ENCODE measurements at regions not wholly inside any gene's neighbourhood (a gene's known extent, or its start where the extent isn't known, plus 50 kb on each side); places are given as distances from the start of the nearest gene placed in this dataset.

- no peak for DNase-seq (ENCODE audit: low spot score)
Measured at GRCh38 chr2:149741646-149742045, 154.1 kb upstream of the MMADHC start.

DNA sequence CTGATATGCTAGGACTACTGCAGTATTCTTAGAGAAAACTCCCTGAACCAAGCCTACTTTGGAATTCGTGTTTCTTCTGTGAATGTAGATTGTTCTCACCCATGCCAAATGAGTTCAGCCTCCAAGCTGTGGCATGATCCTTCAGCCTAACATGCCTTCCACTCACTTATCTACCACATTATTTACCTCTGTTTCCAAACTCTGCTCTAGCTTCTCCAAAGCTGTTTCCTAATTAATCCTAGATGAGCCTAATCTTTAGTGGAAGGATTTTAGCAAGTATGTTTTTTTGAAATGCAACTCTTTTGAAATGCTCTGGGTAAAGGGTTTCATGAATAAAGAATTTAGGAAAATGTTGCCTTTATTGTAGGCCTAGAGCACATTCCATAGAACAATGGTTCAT, 152.9 kb upstream of the MMADHC start:
- no peak for DNase-seq (ENCODE audit: low spot score)

GRCh38 chr2:149739883-149740265, 152.3 kb upstream of the MMADHC start:
- no peak for DNase-seq (ENCODE audit: low spot score)

DNA sequence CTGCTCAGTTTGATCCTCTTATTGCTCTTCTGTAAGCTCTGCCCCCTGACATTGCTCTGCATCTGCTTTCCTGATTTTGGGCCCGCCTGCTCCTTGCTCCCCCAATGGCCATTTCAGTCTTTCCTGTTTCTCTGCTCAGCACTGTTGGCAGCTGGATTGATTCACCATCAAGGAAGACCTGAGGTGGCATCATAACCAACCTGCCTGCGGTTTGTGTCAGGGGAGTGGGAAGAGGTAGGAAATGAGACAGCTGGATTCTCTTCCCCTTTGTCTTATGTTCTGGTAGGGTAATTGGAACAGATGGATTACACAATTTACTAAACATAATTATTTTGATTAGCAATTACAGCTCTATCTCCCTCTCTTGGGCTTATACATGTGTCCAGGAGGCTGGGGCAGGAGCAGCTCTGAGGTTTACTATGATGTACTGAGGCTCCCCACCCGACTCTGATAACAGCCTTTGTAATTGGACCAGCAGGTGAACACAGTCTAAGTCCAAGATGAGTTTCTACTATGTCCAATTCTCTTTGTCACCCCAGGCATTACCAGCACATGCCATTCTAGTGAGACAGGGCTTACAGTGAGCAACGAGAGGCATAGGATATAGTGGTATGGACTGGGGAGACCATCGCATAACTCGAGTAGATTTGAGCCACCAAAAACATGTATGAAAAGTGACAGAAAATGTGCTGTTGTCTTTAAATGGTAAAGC, 151.8 kb upstream of the MMADHC start:
- DNase-seq (ENCODE audit: low spot score): no peak

DNA sequence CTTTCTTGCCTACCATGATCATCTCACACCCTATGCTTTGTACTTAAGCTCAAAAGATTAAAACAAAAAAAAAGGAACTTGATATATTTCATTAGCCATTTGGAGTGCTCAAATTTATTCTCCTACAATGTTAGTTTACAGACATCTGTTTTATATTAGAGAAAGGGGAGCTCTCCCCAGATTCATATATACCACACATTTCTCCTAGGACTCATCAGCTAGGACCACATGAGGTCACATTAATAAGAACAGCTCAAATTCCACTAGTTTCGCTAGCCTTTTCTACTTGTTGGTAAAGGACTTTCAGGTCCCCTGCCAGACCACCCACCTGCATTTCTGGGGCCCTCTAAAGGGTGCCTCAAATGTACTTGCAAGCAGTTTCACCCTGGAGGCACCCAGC, 151.2 kb upstream of the MMADHC start:
- no peak for DNase-seq (ENCODE audit: low spot score)

GRCh38 chr2:149737896-149738295, 150.3 kb upstream of the MMADHC start:
- DNase-seq (ENCODE audit: low spot score): no peak

DNA sequence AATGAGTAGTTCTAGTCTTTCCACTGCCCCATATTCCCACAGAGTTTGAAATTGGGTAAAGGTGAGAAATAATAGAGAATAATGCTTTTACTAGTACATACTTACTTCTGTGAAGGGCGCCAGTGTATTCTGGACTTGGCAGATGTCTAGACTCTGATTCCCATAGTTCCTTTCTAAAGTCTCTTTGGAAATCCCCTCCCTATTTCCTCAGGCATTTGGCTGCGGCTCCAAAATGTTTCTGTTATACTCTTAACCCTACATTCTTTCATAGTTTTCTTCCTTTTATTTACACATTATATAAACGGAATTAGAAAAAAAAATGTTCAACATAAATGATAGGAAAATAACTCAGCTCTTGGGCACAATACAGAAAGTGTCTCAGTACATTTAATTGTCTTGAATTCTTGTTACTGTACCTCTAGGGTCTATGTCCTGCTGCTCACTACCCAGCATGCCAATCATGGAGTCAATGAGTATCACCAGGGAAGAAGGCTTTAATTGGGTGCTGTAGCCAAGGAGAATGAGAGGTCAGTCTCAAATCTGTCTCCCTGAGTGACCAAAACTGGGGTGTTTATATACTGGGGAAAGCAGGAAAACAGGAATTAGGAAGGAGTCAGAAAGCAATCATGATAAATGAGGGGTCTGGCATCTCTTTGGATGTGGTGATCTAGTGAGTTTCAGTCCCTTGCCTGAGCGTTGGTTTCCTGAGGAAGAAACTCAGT, 147.8 kb upstream of the MMADHC start:
- DNase-seq (ENCODE audit: low spot score): no peak

GRCh38 chr2:149733936-149734685, 146.5 kb upstream of the MMADHC start:
- peak; percentile 23 for DNase-seq (ENCODE audit: low spot score)

DNA sequence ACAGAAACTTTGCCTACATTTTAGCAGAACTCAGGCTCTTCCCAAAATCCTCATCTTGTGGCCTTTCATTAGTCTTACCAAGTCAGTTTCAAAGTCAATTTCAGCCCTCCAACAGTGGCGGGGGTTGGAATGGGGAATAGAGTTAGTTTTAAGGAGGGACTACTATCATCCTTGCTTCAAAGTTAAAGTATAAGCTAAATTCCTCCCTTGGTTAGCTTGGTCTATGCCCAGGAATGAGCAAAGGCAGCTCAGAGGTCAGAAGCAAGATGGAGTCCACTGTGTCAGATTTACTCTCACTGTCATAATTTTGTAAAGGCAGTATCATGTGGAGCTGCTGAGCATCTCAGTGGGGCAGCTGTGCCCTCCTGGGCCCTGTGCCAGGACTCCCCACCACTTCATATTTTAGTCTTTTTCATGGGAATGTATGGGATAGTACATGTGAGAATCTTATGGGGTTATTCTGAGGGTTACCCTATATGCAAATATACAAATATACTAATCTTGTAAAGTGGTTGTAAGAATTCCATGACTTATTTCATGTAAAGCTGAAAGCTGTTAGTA, 145.2 kb upstream of the MMADHC start:
- no peak for DNase-seq (ENCODE audit: low spot score)

GRCh38 chr2:149732001-149732685, 144.6 kb upstream of the MMADHC start:
- no peak for DNase-seq (ENCODE audit: low spot score)

DNA sequence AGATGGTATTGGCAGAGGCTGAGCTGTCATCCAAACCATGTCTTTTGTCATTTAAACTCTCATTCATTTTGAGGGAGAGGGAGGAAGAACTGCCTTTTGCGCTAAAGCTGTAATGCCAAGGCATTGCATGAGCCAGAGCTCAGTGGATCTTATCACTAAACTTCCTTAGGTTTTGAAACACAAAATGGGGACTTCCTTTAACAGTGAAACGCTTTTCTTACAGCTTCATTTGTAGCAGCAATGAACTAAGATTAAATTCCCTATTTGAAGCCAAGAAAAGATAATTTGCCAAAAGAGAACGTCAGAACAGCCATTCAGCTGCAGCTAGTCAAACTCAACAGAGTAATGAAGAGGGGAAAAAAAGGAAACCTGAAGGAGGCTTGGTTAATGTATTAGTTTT, 143.5 kb upstream of the MMADHC start:
- no peak for DNase-seq (ENCODE audit: low spot score)

- DNase-seq (ENCODE audit: low spot score): no peak
Measured at GRCh38 chr2:149729586-149729985, 142.0 kb upstream of the MMADHC start.

- DNase-seq (ENCODE audit: low spot score): no peak
Measured at GRCh38 chr2:149727927-149728326, 140.4 kb upstream of the MMADHC start.

DNA sequence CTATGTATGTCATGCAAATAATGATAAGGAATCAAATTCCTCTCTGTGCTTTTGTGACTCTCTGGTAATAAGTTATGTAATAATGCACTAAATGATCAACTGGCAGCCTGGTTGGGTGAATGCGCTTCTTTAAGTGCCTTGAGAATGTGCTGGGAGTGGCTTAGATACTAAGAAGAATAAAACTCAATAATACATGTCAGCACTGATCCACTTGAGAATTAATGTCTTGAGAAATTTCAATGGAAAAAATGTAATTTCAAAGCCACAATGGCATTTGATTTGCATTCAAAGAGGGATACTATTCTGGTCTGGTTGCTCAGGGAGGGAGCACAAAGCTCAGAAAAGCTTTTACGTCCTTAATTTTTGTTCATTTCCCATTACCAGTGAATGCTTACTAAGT, 137.7 kb upstream of the MMADHC start:
- DNase-seq (ENCODE audit: low spot score): no peak

DNA sequence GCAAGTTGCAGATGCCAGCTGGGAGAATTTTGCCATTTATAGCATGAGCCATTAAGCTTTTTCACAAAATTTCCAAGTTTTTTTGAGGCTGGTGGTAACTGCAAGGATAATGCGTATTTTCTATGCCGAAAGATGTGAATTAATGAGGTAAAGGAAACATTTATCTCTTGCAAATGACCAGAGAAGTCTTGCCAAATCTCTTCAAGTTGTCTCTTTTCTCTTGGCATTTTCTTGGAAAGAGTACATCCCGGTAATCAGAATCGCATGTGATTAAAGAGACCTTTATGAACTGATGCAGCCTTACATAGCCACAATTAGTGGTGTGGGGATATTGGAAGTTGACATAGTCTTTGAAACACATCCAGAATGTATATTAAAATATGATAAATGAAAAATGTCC, 136.5 kb upstream of the MMADHC start:
- DNase-seq (ENCODE audit: low spot score): no peak

- DNase-seq (ENCODE audit: low spot score): no peak
Measured at GRCh38 chr2:149720615-149721014, 133.0 kb upstream of the MMADHC start.

GRCh38 chr2:149719695-149720094, 132.1 kb upstream of the MMADHC start:
- DNase-seq (ENCODE audit: low spot score): no peak

GRCh38 chr2:149716687-149717086, 129.1 kb upstream of the MMADHC start:
- DNase-seq (ENCODE audit: low spot score): no peak

- DNase-seq (ENCODE audit: low spot score): no peak
Measured at GRCh38 chr2:149715894-149716293, 128.3 kb upstream of the MMADHC start.

GRCh38 chr2:149715005-149715592, 127.5 kb upstream of the MMADHC start:
- peak; percentile 4 for DNase-seq (ENCODE audit: low spot score)

DNA sequence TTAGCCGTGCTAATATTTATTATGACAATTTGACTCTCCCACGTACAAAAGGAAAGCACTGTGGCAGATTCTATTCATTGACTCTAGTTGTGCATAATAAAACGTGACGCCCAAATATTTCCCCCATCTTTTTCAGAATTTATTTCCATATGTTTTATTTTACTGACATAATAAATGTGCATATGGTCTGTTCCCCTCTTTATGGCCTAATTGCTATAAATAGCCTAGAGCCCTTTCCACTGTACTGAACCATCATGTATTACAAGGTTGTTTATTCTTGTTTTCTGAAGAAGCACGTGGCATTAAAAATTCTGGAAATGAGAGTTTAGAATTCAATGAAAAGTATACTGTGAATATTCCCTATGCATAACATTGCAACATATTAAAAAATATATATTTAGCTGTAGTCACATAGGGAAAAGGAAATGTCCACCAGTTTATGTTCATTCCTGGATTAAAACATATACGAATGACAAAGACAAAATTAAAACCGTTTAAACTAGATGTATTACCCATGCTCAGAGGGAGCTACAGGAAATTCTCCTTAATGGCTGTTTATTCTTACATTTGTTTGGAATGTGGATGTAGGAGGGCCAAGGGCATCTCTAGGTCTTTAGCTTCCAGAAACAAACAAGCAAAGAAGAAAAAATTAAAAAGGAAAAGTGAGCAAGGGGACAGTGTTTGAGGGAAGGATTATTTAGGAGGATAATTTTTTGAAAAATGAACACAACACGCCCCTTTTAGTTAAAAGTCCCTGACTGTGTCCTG, 122.1 kb upstream of the MMADHC start:
- DNase-seq (ENCODE audit: low spot score): no peak
